Mucosa of descending colon (tissue), 3 donors: ENCODE measurements at regions not wholly inside any gene's neighbourhood (a gene's known extent, or its start where the extent isn't known, plus 50 kb on each side); places are given as distances from the start of the nearest gene placed in this dataset.

ENCODE experiments used
- ATAC-seq: fragments of 200-7000 bp; cut with Tn5 transposase; one replicate; pipeline ENCODE4 v1.9.1; 2020; ENCODE audit warnings: mild to moderate bottlenecking, moderate library complexity
- DNase-seq, 3 donors: peaks; one replicate each; pipeline ENCODE4 v3.0.0-alpha.2; 2020
- H3K36me3 ChIP-seq: fragments of 200-600 bp; one replicate; pipeline ENCODE4 v1.8.0; 2021; ENCODE audit warnings: low read depth, mild to moderate bottlenecking
- H3K4me1 ChIP-seq: fragments of 200-600 bp; one replicate; pipeline ENCODE4 v1.8.0; 2021; ENCODE audit warnings: low read depth, mild to moderate bottlenecking
- H3K4me3 ChIP-seq: fragments of 200-600 bp; one replicate; pipeline ENCODE4 v1.8.0; 2021; ENCODE audit warnings: mild to moderate bottlenecking
- H3K9me3 ChIP-seq: fragments of 200-600 bp; one replicate; pipeline ENCODE4 v1.8.0; 2021; ENCODE audit warnings: mild to moderate bottlenecking
- CTCF ChIP-seq: fragments of 200-600 bp; IDR thresholded peaks from one replicate; pipeline ENCODE4 v1.8.0; 2022; ENCODE audit warnings: antibody characterized with exemption, mild to moderate bottlenecking
- intact Hi-C, 2 donors: fragments of 100-400 bp; cut with DNase I in 1 of 2; cut with micrococcal nuclease in 1 of 2; formaldehyde crosslinking; loops; one replicate each; pipeline versions ENCODE4 v1.11.0 to v1.11.1; 2022; cut with DNase I, micrococcal nuclease
- donor health status: DM: no; HTN: no; CAD: no; lungs with moderate emphysema.
- donor health status: DM: no; HTN: no; CAD: no.
- donor health status: DM: no; HTN: yes; CAD: no.

GRCh38 chr10:44245601-44245938 is 139.3 kb downstream of the CXCL12 start:
- no peaks in the 10 kb centered on the region for H3K9me3 ChIP-seq
- no peak for ATAC-seq
- H3K4me1 ChIP-seq, result no peaks in the 10 kb centered on the region
- intact Hi-C loops, result no loop called here
- no peak for DNase-seq
- no peak overlapping the region for H3K4me3 ChIP-seq
- TF ChIP-seq CTCF, result no peak
- no peaks in the 10 kb centered on the region for H3K36me3 ChIP-seq

DNA sequence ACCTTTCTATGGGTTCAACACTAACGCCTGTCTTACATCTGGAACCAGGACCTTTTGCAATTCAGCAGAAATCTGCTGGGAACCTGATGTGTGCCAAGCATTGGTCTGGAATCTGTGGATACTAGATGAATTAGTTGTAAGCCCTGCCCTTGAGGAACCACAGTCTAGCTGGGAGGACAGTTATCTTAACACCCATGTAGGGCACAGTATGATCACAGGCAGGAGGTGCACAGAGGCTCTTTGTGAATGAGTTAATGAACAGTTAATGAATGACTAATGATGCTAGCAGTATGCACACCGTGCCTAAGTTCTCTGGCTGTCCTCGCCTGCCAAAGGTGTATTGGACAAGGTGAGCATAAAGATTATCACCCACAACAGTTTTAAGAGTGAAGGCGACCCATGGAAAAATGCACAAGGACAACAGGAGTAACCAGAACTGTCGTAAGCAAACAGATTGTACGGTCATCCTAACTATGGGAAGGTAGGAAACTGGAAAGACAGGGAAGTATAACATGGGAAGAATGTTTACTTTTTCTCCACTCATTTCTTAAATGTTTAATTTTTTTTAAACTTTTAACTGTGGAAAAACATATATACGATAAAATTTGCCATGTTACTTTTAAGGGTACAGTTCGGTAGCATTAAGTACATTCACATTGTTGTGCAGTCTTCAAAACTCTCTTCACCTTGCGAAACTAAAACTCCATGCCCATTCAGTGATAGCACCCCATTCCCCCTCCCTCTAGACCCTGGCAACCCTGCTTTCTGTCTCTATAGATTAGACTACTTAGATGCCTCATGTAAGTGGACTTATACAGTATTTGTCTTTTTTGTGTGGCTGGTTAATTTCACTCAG is 139.9 kb downstream of the CXCL12 start:
- intact Hi-C loops, result no loop called here
- H3K4me1 ChIP-seq, result no peaks in the 10 kb centered on the region
- no peaks in the 10 kb centered on the region for H3K36me3 ChIP-seq
- no peak for TF ChIP-seq CTCF
- DNase-seq, result no peak
- H3K4me3 ChIP-seq, result no peak overlapping the region
- ATAC-seq, result no peak
- no peaks in the 10 kb centered on the region for H3K9me3 ChIP-seq

DNA sequence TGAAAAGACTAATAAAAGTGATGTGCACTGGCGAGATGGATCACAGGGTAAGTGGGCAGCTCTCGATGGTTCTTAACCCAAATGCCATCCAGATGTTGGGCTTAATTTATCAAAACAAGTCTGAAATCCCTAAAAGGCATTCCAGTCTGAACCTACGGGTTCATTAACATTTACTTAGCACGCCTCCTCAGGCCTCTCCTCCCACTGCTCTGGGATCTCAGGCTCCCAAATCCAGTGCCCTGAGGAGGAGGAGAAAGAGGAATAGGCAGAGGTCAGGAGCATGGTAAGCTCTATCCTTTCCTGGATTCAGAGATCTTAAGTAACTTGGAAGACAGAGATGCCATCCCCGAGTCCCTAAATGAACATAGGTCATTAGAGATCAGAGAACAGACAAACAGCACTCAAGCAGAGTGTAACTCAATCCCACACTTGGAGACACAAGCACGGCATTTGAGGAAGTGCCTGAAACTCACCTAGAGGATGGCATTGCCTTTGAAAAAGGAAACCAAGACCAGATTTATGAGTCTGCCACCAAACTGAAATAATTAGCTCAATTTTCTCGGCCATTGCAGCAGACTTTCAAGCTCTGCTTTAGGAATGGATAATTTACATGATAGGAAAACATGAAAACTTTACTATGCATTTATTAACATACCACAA is 140.9 kb downstream of the CXCL12 start:
- no peaks in the 10 kb centered on the region for H3K4me1 ChIP-seq
- no peaks in the 10 kb centered on the region for H3K36me3 ChIP-seq
- no peaks in the 10 kb centered on the region for H3K9me3 ChIP-seq
- intact Hi-C loops, result no loop called here
- H3K4me3 ChIP-seq, result no peak overlapping the region
- TF ChIP-seq CTCF, result no peak
- no peak for ATAC-seq
- no peak for DNase-seq

DNA sequence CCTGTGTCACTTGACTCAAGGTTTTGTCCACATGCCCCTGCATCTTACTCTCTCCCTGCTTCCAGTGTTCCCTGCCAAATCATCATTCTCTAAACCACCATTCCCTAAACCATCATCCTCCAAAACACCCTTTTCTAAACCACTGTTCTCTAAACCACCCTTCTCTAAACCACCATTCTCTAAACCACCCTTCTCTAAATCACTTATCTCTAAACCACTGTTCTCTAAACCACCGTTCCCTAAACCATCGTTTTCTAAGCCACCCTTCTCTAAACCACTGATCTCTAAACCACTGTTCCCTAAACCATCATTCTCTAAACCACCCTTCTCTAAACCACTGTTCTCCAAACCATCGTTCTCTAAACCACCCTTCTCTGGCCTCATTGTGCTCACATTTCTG is 142.1 kb downstream of the CXCL12 start:
- no peak overlapping the region for H3K4me3 ChIP-seq
- intact Hi-C loops, result no loop called here
- H3K4me1 ChIP-seq, result no peaks in the 10 kb centered on the region
- H3K36me3 ChIP-seq, result no peaks in the 10 kb centered on the region
- H3K9me3 ChIP-seq, result no peaks in the 10 kb centered on the region
- DNase-seq (no peak), ATAC-seq (no peak)
- no peak for TF ChIP-seq CTCF

DNA sequence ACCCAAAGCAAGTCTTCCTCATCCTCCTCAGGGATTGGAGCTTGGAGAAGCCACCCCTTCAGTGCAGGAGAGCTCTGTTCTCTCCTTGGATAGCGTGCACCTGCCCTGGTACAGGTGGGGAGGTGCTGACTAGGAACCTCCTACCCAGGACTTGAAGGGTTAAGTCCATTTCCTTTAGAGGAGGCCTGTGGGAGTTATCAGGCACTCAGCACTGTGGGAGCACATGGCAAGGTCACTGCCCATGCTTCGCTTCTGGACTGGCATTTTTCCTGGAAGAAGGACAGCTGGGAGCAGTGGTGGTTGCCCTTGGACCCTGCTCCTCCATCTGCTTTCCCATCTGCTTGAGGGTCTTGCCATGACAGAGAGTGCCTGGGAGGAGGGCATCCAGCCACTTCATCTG is 142.8 kb downstream of the CXCL12 start:
- no peaks in the 10 kb centered on the region for H3K36me3 ChIP-seq
- intact Hi-C loops, result no loop called here
- no peak for TF ChIP-seq CTCF
- H3K4me1 ChIP-seq, result no peaks in the 10 kb centered on the region
- no peaks in the 10 kb centered on the region for H3K9me3 ChIP-seq
- ATAC-seq, result no peak
- no peak overlapping the region for H3K4me3 ChIP-seq
- DNase-seq, result no peak
